AG08395 (cell line): ENCODE measurements at regions not wholly inside any gene's neighbourhood (a gene's known extent, or its start where the extent isn't known, plus 50 kb on each side); places are given as distances from the start of the nearest gene placed in this dataset.
A peak's percentile ranks its signal among the peaks of the same experiment; 100 is the strongest.

Source experiments
- DNase-seq: peaks from one replicate; pipeline ENCODE4 v3.0.0; 2012; ENCODE audit warnings: mixed read lengths, low spot score

DNA sequence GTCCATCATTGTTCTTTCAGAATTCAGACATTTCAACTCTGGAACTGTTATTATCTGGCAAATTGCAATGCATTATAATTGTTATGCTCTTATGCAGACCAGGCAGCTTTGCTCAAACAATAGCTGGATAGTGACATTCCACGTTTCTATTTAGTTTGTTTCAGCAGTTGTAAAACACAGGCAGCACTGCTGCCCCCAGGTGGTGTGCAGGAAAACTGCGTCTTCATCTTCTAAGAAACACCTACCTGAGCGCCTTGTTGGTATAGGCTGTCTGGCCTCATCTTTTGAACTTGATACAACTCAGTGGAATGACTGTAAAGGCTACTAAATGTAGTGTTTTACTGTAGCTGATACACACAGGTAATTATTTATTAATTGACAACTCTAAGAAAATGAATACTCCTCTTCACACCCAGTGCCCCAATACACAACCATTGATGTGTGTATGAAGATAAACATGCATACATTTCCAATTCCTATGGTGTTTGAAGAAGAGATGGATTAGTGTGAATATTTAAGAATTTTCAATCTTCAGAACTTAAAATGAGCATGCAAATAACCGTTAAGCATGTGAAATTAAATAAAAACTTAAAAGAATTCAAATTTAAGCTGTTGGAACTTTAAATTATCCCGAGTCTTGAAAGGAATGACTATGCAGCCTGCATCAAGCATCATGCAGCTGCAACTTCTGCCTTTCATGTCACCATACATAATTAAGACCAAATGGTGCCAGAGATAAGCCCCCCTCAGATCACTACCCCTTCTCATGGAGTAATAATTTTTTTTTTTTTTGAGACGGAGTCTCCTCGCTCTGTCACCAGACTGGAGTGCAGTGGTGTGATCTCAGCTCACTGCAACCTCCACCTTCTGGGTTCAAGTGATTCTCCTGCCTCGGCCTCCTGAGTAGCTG, 85.6 kb downstream of the CD8B2 start:
- no peak for DNase-seq

DNA sequence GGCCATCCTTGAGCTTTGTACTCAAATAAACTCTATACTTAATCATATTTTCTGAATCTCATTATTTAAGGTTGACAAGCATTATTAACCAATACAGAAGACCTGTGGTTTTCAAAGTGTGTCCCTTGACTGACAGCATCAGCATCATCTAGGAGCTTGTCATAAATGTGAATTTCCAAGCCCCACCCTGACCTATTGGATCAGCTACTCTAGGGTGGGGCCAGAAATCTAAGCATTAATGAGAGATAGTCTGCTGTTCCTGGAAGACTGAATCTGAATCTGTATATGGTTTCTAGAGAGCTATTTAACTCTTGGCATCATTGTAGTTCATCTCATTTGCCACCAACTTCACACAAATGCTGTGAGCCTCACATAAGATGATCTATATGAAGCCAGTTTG, 86.6 kb downstream of the CD8B2 start:
- no peak for DNase-seq

- no peak for DNase-seq
These were observed 88.8 kb downstream of the CD8B2 start for GRCh38 chr2:106575955-106576354.

GRCh38 chr2:106577255-106577651, 90.1 kb downstream of the CD8B2 start:
- DNase-seq, result no peak

- DNase-seq, result no peak
These were observed 92.6 kb downstream of the CD8B2 start for GRCh38 chr2:106579750-106580197.

DNA sequence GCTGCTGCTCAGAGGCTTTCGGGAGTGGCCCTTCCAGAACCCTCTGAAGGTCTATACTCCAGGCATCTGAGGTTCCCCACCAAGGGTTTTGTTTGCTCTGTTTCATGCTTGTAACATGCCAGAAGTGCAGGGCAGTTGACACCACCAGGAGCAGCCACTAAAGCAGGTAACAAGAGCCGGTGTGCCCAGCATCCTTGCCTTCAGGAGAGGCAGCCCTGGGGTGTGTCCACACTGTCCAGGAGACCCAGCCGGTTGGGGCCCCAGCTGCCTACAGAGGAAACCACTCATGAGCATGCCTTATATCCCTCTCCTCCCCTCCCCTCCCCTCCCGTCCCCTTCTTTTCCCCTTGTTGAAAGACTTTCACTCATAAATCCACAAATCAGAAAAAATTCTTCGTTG, 93.1 kb downstream of the CD8B2 start:
- no peak for DNase-seq

GRCh38 chr2:106581328-106581727, 94.2 kb downstream of the CD8B2 start:
- no peak for DNase-seq

DNA sequence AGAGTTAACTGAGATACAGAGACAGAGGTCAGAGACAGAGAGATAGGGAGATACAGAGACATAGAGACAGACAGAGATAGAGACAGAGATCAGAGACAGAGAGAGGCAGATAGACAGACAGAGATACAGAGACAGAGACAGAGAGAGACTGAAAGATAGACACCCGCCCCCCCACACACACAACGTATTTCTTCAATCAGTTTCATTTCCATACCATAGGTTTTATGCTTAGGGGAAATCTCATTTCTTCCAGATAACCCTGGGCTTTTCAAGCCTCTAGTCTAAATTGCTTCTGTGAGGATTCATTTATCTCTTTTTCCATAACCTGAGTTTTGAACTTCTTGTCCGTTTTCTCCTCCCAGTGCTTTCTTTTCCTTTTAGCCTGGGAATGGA, 94.6 kb downstream of the CD8B2 start:
- no peak for DNase-seq

- DNase-seq, result peak; percentile 93
These were observed 95.3 kb downstream of the CD8B2 start for GRCh38 chr2:106582148-106583143.

GRCh38 chr2:106584304-106584954, 97.3 kb downstream of the CD8B2 start:
- no peak for DNase-seq

- no peak for DNase-seq
These were observed 109.7 kb downstream of the CD8B2 start for GRCh38 chr2:106596844-106597243.

- no peak for DNase-seq
These were observed 112.4 kb downstream of the CD8B2 start for GRCh38 chr2:106599540-106599939.

DNA sequence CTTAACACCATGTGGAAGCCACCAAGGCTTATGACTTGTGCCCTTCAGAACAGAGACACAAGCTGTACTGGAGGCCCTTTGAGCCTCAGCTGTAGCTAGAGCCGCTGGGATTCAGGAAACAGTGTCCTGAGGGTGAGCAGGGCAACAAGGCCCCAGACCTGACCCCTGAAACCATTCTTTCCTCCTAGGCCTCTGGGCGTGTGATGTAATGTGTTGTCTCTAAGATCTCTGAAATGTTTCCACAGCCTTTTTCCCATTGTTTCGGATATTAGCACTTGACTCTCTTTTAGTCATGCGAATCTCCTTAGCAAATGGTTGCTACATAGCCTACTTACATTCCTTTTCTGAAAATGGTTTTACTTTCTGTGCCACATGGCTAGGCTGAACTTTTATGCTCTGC, 114.9 kb downstream of the CD8B2 start:
- DNase-seq, result no peak

DNA sequence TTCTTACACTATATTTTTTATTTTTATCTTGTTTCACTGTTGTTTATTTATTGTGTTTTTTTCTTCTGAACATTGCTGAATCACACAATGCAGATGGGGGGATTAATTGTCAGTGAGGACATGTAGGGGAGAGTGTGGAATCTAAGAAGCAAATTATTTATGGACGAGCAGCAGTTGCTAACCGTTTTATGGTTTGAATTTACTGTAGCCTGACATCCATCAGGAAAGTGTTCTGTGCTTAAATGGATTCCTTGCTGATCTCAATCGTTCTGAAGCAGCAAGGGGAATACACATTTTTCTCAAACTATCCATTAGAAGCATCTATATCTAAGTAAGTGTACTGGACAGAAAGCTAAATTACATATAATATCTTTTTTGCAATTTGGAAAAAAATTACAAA, 119.5 kb downstream of the CD8B2 start:
- DNase-seq, result no peak

- no peak for DNase-seq
These were observed 120.2 kb downstream of the CD8B2 start for GRCh38 chr2:106607371-106607770.

DNA sequence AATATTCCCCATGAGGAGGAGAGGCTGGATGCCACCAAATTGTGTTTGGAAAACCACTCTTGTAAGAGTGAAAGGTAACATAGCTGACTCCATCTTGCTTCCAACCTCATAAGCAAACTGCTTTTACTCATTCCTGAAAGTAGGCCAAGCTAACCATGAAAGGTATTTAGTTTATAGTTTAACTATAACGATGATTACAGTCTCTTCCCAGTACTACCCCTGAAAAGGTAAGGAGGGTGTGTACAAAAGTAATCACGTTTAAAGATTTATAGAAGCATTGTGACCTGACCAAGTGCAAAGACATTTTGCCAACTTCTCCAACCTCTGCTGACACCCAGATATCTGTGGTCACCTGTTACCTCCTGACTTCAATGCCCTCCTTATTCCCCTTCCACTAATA, 122.6 kb downstream of the CD8B2 start:
- no peak for DNase-seq

DNA sequence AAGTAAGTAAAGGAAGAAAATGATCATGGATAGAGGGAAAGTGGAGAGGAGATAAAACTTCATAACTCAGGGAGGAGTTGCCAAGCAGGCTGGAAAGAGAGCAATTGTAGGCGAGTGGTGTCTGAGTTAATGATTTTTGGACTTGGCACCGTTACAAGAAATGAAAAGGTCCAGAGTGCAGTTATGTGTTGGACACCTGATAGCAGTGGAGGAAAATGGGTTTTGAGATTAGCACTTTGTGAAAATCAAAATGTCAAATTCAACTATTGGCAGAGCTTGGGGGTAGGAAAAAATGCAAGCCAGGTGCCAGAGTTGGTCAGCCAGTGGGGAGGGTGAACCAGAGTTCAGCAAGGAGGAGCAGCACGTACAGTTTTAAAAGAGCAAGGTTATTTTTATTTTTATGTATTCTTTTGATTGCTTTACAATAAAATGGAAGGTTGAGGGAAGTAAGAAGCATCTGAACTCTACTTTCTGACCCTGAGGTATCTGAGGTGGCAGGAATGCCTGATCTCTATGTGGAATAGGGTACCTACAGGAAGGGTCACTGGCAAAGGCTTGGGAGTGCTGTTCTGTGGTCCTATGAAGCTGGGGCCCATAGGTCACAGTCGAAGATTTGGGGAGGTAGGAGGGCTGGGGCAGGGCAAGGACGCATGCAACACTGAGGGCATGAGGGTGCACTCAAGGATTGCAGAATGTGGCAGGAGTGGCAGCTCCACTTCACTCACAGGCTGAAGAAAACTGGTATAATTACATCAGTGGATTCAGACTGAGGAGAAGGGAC, 127.5 kb downstream of the CD8B2 start:
- no peak for DNase-seq

DNA sequence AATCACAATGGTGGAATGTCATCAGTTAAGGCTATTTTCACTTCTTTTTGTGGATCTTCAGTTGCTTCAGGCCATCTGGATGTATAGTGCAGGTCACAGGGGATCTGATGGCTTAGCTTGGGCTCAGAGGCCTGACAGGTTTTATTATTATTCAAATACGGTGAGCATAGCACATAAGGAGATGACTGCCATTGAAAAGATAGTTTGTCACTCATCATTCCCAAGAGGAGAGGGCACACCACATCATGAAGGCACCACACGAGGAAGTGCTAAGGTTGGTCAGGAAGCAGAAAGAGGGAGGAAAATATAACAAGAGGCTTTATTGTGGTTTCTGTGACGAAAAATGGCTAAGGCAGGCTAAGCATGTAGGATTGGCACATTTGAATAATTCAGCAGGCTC, 131.4 kb downstream of the CD8B2 start:
- no peak for DNase-seq

DNA sequence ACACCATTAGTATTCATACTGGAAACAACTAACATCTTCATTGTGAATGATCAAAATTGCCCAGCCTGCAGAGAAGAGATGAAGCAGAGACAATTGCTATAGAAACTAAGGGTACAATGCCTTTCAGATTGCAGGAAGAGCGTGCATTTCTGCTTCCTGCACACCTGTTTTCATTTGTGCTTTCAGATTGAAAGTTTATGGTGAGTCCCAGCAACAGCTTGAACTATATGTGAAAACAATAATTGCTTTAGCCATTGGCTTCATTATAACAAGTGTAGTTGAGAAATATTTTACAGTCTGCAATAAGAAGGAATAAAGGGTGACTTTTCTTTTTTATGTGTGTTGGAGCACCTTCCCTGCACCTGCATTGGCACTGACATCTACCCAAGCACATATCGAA, 136.3 kb downstream of the CD8B2 start:
- DNase-seq, result no peak

DNA sequence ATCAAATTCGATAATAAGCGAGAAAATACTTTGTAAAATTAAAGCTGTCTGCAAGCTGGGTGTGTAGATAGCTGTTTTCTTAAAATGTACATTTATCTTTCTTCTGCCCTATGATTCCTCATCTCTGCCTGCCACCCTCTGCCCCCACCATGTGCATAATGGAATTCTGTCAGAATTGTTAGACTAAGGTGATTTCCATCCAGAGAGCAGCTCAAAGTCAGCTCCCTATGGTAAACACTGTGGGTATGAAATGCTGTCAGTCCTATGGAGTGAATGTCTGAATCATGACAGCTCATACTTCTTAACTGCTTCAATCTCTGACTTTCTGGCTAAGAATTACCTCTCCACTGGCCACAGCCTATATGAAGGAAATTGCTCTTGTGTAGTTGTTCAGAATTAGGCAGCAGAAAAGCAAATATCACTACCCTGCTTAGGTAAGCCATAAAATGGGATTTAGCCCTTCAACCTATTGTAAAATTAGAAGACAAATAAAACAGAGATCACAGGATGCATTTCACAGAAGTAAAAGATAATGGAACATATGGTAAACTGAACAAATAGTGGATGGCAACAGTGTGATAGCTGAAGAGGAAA, 137.7 kb downstream of the CD8B2 start:
- DNase-seq, result no peak

GRCh38 chr2:106628377-106628776, 141.2 kb downstream of the CD8B2 start:
- no peak for DNase-seq
